ENCODE measurements at regions not wholly inside any gene's neighbourhood (a gene's known extent, or its start where the extent isn't known, plus 50 kb on each side); places are given as distances from the start of the nearest gene placed in this dataset.

GRCh38 chr5:116658141-116658540, 83.5 kb upstream of the SEMA6A start:
- TF ChIP-seq CTCF (IDR thresholded peaks at IDR 0.05) (no peak), POLR2A (IDR thresholded peaks at IDR 0.05) (no peak)
